GM10266 (cell line): ENCODE measurements at regions not wholly inside any gene's neighbourhood (a gene's known extent, or its start where the extent isn't known, plus 50 kb on each side); places are given as distances from the start of the nearest gene placed in this dataset.

Source experiments
- DNase-seq: peaks from one replicate; pipeline ENCODE4 v3.0.0; 2012; ENCODE audit errors: extremely low spot score
- TF ChIP-seq, protein P1 (sequence below): IDR thresholded peaks from 2 replicates; pipeline ENCODE4 v1.5.1; 2012; ENCODE audit warnings: mild to moderate bottlenecking, low read depth; ENCODE audit not compliant: control insufficient read depth, insufficient read depth; ENCODE audit errors: missing control alignments

DNA sequence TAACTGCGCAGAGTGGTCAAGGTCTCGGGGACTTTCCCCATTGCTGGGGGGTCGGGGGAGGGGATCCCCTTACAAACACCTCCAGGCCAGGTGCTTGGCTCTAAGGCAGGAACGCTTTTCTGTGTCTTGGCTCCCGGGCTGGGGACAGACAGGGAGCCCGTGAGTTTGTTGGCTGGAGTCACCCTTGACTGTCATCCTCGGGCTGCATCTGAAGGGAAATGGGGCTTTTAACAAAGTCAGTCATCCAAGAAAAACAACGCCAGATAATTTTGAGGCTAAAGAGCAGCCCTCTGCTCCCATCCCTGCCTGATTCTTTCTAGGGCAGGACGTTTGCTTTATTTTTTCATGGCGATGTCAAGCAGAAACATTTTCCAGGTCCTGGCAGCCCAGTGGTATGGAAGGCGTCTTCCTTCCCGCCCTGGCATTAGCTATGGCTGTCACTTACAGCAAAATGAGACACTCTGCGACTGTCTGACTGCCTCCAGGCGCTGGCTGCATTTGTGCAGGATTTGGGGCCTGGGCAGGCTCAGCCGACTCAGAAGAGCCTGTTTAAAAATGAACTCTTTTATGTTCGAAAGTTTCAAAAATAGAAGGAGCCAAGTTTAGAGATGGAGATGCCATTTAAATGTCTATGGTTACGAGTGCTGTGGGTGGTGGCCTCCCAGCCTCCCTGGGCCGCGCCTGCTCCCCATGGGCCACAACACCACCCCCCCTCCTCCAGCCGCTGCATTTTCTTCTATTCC, 54.7 kb upstream of the TNS3 start:
- no peak for DNase-seq
- TF ChIP-seq, protein P1, sequence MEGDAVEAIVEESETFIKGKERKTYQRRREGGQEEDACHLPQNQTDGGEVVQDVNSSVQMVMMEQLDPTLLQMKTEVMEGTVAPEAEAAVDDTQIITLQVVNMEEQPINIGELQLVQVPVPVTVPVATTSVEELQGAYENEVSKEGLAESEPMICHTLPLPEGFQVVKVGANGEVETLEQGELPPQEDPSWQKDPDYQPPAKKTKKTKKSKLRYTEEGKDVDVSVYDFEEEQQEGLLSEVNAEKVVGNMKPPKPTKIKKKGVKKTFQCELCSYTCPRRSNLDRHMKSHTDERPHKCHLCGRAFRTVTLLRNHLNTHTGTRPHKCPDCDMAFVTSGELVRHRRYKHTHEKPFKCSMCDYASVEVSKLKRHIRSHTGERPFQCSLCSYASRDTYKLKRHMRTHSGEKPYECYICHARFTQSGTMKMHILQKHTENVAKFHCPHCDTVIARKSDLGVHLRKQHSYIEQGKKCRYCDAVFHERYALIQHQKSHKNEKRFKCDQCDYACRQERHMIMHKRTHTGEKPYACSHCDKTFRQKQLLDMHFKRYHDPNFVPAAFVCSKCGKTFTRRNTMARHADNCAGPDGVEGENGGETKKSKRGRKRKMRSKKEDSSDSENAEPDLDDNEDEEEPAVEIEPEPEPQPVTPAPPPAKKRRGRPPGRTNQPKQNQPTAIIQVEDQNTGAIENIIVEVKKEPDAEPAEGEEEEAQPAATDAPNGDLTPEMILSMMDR = no peak

DNA sequence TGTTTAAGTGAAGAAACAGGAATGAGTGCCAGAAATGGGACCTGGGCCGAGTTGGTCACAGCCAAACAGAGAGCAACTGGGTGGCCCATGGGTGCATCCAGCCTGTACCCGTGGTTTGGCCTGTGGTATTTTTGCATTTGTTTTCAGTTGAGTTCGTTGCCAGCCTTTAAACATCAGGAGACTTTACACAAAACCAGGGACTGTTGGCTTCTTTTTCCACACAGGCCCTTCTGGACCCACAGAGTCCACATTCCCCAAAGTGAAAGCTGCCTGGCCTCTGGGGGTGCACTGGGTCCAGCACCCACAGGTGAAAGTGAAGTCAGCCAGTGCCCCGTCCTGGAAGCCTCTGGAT, 54.1 kb upstream of the TNS3 start:
- no peak for DNase-seq
- TF ChIP-seq, protein P1 = no peak

DNA sequence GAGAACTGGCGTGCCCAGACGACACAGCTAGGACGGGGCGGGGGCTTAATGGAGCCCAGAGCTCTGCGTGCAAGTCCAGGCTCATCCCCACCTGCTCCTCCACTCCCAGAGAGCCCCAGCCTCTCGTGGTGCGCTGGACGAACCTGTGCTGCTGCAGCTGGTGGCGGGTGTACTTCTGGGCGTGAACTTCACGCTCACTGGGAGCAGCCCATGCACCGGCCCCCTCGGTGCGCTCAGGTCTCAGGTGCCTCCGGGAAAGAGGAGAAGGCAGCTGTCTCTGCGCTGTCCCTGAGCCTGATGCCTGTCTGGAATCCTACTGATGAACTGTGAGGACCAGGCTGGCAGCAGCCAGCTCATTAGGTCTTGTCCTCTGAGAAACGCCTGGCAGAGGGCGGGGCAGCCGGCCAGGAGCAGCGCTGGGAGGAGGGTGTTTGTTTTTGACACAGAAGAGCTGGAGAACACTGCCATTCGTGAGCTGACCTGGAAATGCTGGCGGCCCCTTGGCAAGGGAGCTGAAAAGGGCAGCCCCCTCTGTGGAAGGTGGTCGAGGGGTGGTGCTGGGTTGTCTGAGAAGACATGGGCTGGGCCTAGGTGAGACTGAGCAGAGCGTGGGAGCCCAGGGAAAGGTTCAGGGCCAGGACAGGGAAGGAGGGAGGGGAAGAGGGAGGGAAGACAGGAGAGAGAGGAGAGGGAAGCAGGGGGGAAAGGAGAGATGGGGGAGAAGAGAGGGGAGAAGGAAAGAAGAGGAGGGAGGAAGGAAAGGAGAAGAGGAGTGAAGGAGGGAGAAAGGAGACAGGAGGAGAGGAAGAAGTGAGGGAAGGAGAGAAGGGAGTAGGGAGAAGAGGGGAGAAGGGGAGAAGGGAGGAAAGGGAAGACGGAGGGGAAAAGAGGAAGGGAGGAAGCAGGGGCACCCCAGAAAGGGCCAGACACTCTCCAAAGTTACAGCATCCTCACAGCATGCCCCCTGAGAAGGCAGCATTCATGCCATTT, 53.5 kb upstream of the TNS3 start:
- TF ChIP-seq, protein P1 = no peak
- DNase-seq = no peak

DNA sequence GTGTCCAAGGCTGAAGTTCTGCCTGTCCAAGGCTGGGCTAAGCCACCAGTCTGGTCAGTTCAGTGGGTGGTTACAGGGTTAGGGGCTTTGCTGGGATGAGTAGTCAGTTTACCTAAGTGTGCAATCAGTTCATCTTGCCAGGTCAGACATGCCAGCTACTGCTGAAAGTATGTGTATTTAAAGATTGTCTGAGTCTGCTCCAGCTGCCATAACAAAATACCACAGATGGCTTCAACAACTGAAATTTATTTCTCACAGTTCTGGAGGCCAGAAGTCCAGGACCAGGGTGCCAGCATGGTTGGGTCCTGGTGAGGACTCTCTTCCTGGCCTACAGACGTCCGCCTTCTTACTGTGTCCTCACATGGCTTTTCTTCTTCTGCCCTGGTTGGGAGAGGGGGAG, 52.4 kb upstream of the TNS3 start:
- no peak for DNase-seq
- TF ChIP-seq, protein P1 = no peak

DNA sequence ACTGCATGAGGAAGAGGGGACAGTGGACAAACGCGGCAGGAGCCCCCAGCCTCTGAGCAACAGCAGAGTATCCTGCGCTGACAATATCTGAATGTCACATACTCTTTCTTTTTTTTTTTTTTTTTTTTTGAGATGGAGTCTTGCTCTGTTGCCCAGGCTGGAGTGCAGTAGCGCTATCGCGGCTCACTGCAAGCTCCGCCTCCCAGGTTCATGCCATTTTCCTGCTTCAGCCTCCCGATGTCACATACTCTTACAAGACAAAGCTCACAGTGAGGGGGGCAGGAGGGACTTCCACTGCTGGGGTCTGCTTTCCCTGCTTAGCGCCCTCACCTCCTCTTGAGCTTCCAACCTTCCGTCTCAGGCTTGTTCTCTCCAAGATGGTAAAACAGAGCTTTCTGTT, 51.2 kb upstream of the TNS3 start:
- TF ChIP-seq, protein P1 = no peak
- DNase-seq = no peak
